ENCODE measurements at regions not wholly inside any gene's neighbourhood (a gene's known extent, or its start where the extent isn't known, plus 50 kb on each side); places are given as distances from the start of the nearest gene placed in this dataset.
"Not testable (repeated sequence)": the region's sequence is repeated elsewhere in the genome, so short reads cannot be mapped to it uniquely, and the experiment has no call there.

DNA sequence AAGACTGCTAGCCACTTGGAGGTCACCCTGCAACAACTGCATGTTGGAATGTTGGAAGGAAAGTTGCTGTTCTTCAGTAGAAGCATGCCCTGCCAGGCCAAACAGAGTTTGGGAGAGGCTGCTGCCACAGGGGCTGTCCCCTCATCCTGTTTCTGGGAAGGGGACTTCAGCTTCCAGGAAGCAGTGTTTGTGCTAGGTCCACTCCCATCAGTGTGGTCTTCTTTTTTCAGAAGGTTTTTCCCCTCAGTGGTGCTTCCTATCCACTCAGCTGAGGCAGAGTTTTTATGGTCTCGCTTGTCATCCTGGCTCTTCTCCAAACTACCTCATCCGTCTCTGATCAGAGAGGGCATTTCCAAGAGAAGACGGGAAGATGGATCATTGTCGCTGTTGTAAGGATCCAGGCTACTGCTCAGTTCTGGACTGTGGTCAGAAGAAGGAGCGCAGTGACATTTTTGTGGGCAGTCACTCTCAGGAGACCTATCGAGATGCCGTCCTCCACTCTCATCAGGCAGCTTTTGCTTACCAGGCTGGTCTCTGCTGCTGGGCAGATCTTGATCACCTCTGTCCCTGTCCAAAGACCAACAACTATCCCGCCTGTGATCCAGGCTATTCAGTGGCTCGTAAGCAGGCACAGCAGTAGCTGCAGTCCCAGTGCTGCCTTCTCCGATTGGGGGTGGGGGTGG, 97.8 kb upstream of the C5orf63 start:
- H3K9me3 ChIP-seq = no peaks in the 10 kb centered on the region
- H3K4me1 ChIP-seq (ENCODE audit: low read depth) = no peaks in the 10 kb centered on the region
- no peaks in the 10 kb centered on the region for H3K36me3 ChIP-seq (ENCODE audit: low read depth)
- DNase-seq = no peak
- TF ChIP-seq CTCF (IDR thresholded peaks at IDR 0.05) = no peak
- intact Hi-C loops (cut with DNase I, micrococcal nuclease) = no loop called here
- no peak for ATAC-seq
- H3K4me3 ChIP-seq = no peak overlapping the region

DNA sequence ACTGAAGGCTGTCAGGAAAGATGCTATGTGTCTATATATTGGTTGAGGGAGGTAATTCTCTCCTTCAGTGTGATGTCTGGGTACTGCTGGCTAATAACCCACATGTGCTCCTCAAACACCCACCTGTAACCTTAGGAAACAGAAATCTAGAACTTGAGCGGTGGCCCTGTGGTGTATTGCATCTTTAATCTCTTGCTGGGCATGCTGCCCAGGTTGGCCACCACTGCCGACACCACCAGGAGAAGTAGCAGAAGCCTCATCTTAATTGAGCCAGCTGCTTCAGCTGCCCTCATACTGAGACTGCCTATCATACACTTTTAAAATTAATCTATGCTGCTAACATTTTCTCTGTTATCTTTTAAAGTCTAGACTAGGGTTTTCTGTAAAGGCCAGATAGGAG, 103.5 kb upstream of the C5orf63 start:
- H3K9me3 ChIP-seq = no peaks in the 10 kb centered on the region

DNA sequence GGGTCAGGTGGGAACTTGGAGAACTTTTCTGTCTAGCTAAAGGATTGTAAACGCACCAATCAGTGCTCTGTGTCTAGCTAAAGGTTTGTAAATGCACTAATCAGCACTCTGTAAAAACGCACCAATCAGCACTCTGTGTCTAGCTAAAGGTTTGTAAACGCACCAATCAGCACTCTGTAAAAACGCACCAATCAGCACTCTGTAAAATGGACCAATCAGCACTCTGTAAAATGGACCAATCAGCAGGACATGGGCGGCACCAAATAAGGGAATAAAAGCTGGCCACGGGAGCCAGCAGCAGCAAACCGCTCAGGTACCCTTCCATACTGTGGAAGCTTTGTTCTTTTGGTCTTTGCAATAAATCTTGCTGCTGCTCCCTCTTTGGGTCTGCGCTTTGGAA, 108.0 kb upstream of the MEGF10 start:
- intact Hi-C loops (cut with DNase I, micrococcal nuclease); ATAC-seq; DNase-seq; H3K9me3 ChIP-seq; H3K4me1 ChIP-seq (ENCODE audit: low read depth); H3K36me3 ChIP-seq (ENCODE audit: low read depth); H3K4me3 ChIP-seq: not testable (repeated sequence)

More for the DNA sequence above, 103.5 kb upstream of the C5orf63 start:
- no peak overlapping the region for H3K4me3 ChIP-seq
- TF ChIP-seq CTCF (IDR thresholded peaks at IDR 0.05) = no peak
- no peak for DNase-seq
- H3K4me1 ChIP-seq (ENCODE audit: low read depth) = no peaks in the 10 kb centered on the region
- intact Hi-C loops (cut with DNase I, micrococcal nuclease) = no loop called here
- H3K36me3 ChIP-seq (ENCODE audit: low read depth) = no peaks in the 10 kb centered on the region
- ATAC-seq = no peak

- H3K9me3 ChIP-seq = no peaks in the 10 kb centered on the region
- no peaks in the 10 kb centered on the region for H3K4me1 ChIP-seq (ENCODE audit: low read depth)
- intact Hi-C loops (cut with DNase I, micrococcal nuclease) = no loop called here
- TF ChIP-seq CTCF (IDR thresholded peaks at IDR 0.05) = no peak
- ATAC-seq (no peak), DNase-seq (no peak)
- no peaks in the 10 kb centered on the region for H3K36me3 ChIP-seq (ENCODE audit: low read depth)
- no peak overlapping the region for H3K4me3 ChIP-seq
These were observed 107.3 kb upstream of the MEGF10 start for GRCh38 chr5:127183332-127183731.

GRCh38 chr5:127184851-127185250, 105.7 kb upstream of the MEGF10 start:
- intact Hi-C loops (cut with DNase I, micrococcal nuclease) = no loop called here
- Histone ChIP-seq H3K4me3 (no peak overlapping the region), H3K9me3 (no peaks in the 10 kb centered on the region), H3K4me1 (ENCODE audit: low read depth) (no peaks in the 10 kb centered on the region), H3K36me3 (ENCODE audit: low read depth) (no peaks in the 10 kb centered on the region)
- DNase-seq (no peak), ATAC-seq (no peak)
- no peak for TF ChIP-seq CTCF (IDR thresholded peaks at IDR 0.05)

- H3K36me3 ChIP-seq (ENCODE audit: low read depth) = no peaks in the 10 kb centered on the region
- H3K4me1 ChIP-seq (ENCODE audit: low read depth) = no peaks in the 10 kb centered on the region
- DNase-seq (no peak), ATAC-seq (no peak)
- no peaks in the 10 kb centered on the region for H3K9me3 ChIP-seq
- TF ChIP-seq CTCF (IDR thresholded peaks at IDR 0.05) = no peak
- intact Hi-C loops (cut with DNase I, micrococcal nuclease) = no loop called here
- no peak overlapping the region for H3K4me3 ChIP-seq
These were observed 103.9 kb upstream of the MEGF10 start for GRCh38 chr5:127186657-127187056.
